GM20431 (cell line): ENCODE measurements at regions not wholly inside any gene's neighbourhood (a gene's known extent, or its start where the extent isn't known, plus 50 kb on each side); places are given as distances from the start of the nearest gene placed in this dataset.
"Not testable (repeated sequence)": the region's sequence is repeated elsewhere in the genome, so short reads cannot be mapped to it uniquely, and the experiment has no call there.

ENCODE experiments used
- in situ Hi-C: fragments of 300-500 bp; cut with MseI, MboI; formaldehyde crosslinking; loops from one replicate; pipeline ENCODE4 v1.15.0; 2020; ENCODE audit warnings: low sequenced_read_pairs; ENCODE audit not compliant: unreplicated experiment

- in situ Hi-C loops: no loop called here
Measured at GRCh38 chr7:149683898-149684297, 89.5 kb downstream of the ZNF467 start.

GRCh38 chr7:149683181-149683580, 90.2 kb downstream of the ZNF467 start:
- in situ Hi-C loops: no loop called here

- in situ Hi-C loops: no loop called here
Measured at GRCh38 chr7:149682038-149682437, 91.3 kb downstream of the ZNF467 start.

- in situ Hi-C loops: no loop called here
Measured at GRCh38 chr7:149681274-149681673, 92.1 kb downstream of the ZNF467 start.

- in situ Hi-C loops: no loop called here
Measured at GRCh38 chr7:149680331-149681025, 92.9 kb downstream of the ZNF467 start.

- in situ Hi-C loops: not testable (repeated sequence)
Measured at GRCh38 chr7:149674728-149675385, 98.5 kb downstream of the ZNF467 start.

GRCh38 chr7:149673006-149673405, 100.4 kb downstream of the ZNF467 start:
- in situ Hi-C loops: no loop called here

- in situ Hi-C loops: no loop called here
Measured at GRCh38 chr7:149670288-149670687, 103.1 kb downstream of the ZNF467 start.

- in situ Hi-C loops: loop anchor here (10.0 kb wide), 1 partner anchor 76 kb away; no protein-coding TSS in a partner anchor
Measured at GRCh38 chr7:149669121-149669818, 104.1 kb downstream of the ZNF467 start.

- in situ Hi-C loops: loop anchor here (10.0 kb wide), 1 partner anchor 78 kb away; no protein-coding TSS in a partner anchor
Measured at GRCh38 chr7:149666360-149666945, 106.9 kb downstream of the ZNF467 start.

- in situ Hi-C loops: loop anchor here (10.0 kb wide), 1 partner anchor 79 kb away; no protein-coding TSS in a partner anchor
Measured at GRCh38 chr7:149665618-149666017, 107.8 kb downstream of the ZNF467 start.

- in situ Hi-C loops: loop anchor here (10.0 kb wide), 1 partner anchor 80 kb away; no protein-coding TSS in a partner anchor
Measured at GRCh38 chr7:149664666-149665065, 108.7 kb downstream of the ZNF467 start.

- in situ Hi-C loops: loop anchor here (10.0 kb wide), 1 partner anchor 81 kb away; no protein-coding TSS in a partner anchor
Measured at GRCh38 chr7:149664176-149664575, 109.2 kb downstream of the ZNF467 start.

GRCh38 chr7:149662591-149663095, 110.7 kb downstream of the ZNF467 start:
- in situ Hi-C loops: loop anchor here (10.0 kb wide), 1 partner anchor 82 kb away; no protein-coding TSS in a partner anchor

- in situ Hi-C loops: no loop called here
Measured at GRCh38 chr7:149655784-149656183, 117.6 kb downstream of the ZNF467 start.

- in situ Hi-C loops: no loop called here
Measured at GRCh38 chr7:149654588-149654987, 118.8 kb downstream of the ZNF467 start.

GRCh38 chr7:149650190-149650589, 123.2 kb downstream of the ZNF467 start:
- in situ Hi-C loops: not testable (repeated sequence)

- in situ Hi-C loops: no loop called here
Measured at GRCh38 chr7:149644754-149645153, 128.6 kb downstream of the ZNF467 start.

GRCh38 chr7:149642589-149642988, 130.8 kb downstream of the ZNF467 start:
- in situ Hi-C loops: no loop called here
